K562 (cell line): ENCODE measurements at regions not wholly inside any gene's neighbourhood (a gene's known extent, or its start where the extent isn't known, plus 50 kb on each side); places are given as distances from the start of the nearest gene placed in this dataset.

Experiments
- EZH2 ChIP-seq: IDR thresholded peaks from 2 replicates; pipeline ENCODE4 v1.6.1; 2012; ENCODE audit warnings: low read depth, mild to moderate bottlenecking, inconsistent platforms, low read length, borderline replicate concordance
- TF ChIP-seq, protein P1 (sequence below), 2 experiments: fragments of 450-650 bp in 1 of 2; sonication (generic) in 1 of 2; formaldehyde crosslinking in 1 of 2; IDR thresholded peaks in 1 of 2; conservative IDR thresholded peaks in 1 of 2; 2 replicates each; pipeline versions ENCODE4 v1.6.1 to v1.8.1; 2016 to 2023; ENCODE audit warnings: mild to moderate bottlenecking in 2 of 2, moderate library complexity in 2 of 2, inconsistent platforms in 1 of 2, missing genetic modification reagents in 1 of 2

DNA sequence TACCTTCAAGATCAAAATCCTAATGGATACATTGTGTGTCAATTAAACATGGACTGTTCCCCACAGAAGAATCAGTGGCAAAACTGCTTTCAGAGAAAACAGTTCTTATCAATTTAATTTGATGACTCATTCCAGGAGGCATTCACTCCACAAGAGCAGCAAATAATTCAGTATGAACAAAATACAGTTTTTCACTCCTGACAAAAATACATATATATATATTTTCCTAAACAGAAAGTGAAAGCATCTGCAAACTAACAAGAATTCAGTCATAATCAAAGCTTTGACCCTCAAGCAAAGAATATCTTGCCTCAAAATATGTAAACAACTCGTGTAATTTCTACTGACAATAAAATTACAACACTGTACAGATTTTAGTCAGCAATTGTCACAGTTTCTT, 685.1 kb upstream of the SLC8A1 start:
- no peak for TF ChIP-seq EZH2
- TF ChIP-seq, protein P1, sequence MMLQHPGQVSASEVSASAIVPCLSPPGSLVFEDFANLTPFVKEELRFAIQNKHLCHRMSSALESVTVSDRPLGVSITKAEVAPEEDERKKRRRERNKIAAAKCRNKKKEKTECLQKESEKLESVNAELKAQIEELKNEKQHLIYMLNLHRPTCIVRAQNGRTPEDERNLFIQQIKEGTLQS (IDR thresholded peaks at IDR 0.05): no peak
- TF ChIP-seq, protein P1 (CRISPR knock-in tag; conservative IDR thresholded peaks at IDR 0.05): no peak
